Chondrocyte (in vitro differentiated cells): ENCODE measurements at regions not wholly inside any gene's neighbourhood (a gene's known extent, or its start where the extent isn't known, plus 50 kb on each side); places are given as distances from the start of the nearest gene placed in this dataset.
"Not testable (repeated sequence)": the region's sequence is repeated elsewhere in the genome, so short reads cannot be mapped to it uniquely, and the experiment has no call there.

Source experiments
- DNase-seq: peaks from one replicate; pipeline ENCODE4 v3.0.0; 2021; ENCODE audit warnings: mixed read lengths, low spot score
- H3K27ac Mint-ChIP-seq: one replicate; pipeline ENCODE4 v1.8.0; 2021; ENCODE audit warnings: mild to moderate bottlenecking, moderate library complexity, mixed read lengths; ENCODE audit not compliant: unreplicated experiment
- H3K27me3 Mint-ChIP-seq: 2 replicates; pipeline ENCODE4 v1.8.0; 2021; ENCODE audit warnings: low read depth, mixed read lengths
- H3K36me3 Mint-ChIP-seq: 2 replicates; pipeline ENCODE4 v1.8.0; 2021; ENCODE audit warnings: low read depth, mixed read lengths
- H3K4me1 Mint-ChIP-seq: 2 replicates; pipeline ENCODE4 v1.8.0; 2021; ENCODE audit warnings: low read depth, mild to moderate bottlenecking, mixed read lengths
- H3K4me3 Mint-ChIP-seq: one replicate; pipeline ENCODE4 v1.8.0; 2021; ENCODE audit warnings: mild to moderate bottlenecking, moderate library complexity, mixed read lengths; ENCODE audit not compliant: unreplicated experiment
- H3K9me3 Mint-ChIP-seq: 2 replicates; pipeline ENCODE4 v1.8.0; 2021; ENCODE audit warnings: low read depth, mixed read lengths
- TF ChIP-seq, protein P1 (sequence below): fragments of 200-600 bp; sonication (generic); IDR thresholded peaks from 2 replicates; pipeline ENCODE4 v1.5.0; 2021; ENCODE audit warnings: antibody characterized with exemption, mild to moderate bottlenecking, moderate library complexity

DNA sequence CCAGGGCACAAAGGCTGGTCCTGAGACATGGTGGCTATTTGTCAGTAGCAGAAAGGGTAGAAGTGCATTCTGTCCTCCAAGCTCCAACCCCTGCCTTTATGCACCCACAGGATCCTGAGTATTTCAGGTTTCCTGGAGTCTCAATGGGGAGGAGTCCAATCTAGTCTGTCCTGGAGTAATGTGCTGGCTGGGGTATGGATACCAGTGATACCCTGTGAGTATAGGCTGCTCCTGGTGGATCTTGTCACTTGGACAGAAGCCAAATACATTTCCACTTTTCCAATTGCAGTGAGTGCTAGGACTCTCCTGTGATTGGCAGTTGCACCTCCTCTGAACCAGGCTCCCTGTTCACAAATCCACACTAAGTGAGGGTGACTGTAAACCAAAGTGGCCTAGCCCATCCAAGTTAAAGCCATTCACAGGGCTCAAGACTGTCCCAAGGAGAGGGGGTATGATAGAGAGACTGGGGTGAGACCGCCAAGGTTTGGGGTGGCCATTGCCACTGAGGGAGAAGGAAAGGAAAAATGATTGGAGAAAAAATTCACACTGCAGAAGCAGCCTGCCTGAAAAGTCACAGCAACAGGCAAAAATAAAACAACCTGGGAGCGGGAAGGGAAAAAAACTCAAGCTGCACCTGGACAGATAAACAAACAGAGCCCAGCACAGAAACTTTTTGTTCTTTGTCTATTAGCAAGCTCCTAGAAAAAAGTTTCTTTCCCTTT, 163.4 kb upstream of the ETV3 start:
- Mint-ChIP-seq H3K9me3 (peaks cover 6% of the 10 kb centered on the region), H3K4me3 (no peak overlapping the region), H3K36me3 (no peaks in the 10 kb centered on the region), H3K27ac (no peak overlapping the region), H3K4me1 (no peaks in the 10 kb centered on the region), H3K27me3 (peaks cover 30% of the 10 kb centered on the region)
- TF ChIP-seq, protein P1, sequence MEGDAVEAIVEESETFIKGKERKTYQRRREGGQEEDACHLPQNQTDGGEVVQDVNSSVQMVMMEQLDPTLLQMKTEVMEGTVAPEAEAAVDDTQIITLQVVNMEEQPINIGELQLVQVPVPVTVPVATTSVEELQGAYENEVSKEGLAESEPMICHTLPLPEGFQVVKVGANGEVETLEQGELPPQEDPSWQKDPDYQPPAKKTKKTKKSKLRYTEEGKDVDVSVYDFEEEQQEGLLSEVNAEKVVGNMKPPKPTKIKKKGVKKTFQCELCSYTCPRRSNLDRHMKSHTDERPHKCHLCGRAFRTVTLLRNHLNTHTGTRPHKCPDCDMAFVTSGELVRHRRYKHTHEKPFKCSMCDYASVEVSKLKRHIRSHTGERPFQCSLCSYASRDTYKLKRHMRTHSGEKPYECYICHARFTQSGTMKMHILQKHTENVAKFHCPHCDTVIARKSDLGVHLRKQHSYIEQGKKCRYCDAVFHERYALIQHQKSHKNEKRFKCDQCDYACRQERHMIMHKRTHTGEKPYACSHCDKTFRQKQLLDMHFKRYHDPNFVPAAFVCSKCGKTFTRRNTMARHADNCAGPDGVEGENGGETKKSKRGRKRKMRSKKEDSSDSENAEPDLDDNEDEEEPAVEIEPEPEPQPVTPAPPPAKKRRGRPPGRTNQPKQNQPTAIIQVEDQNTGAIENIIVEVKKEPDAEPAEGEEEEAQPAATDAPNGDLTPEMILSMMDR: no peak
- DNase-seq: no peak

DNA sequence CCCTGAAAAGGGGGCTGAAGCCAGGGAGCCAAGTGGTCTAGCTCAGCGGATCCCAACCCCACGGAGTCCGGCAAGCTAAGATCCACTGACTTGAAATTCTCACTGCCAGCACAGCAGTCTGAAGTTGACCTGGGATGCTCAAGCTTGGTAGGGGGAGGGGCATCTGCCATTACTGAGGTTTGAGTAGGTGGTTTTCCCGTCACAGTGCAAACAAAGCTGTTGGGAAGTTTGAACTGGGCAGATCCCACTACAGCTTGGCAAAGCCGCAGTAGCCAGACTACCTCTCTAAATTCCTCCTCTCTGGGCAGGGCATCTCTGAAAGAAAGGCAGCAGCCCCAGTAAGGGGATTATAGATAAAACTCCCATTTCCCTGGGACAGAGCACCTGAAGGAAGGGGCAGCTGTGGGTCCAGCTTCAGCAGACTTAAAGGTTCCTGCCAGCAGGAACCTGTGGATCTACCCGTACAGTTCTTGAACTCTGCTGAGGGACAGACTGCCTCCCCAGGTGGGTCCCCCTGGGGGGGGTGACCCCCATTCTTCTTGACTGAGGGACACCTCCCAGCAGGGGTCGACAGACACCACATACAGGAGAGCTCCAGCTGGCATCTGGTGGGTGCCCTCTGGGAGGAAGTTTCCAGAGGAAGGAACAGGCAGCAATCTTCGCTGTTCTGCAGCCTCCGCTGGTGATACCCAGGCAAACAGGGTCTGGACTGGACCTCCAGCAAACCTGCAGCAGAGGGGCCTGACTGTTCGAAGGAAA, 156.4 kb upstream of the ETV3 start:
- not testable (repeated sequence) for H3K4me3 Mint-ChIP-seq, H3K27ac Mint-ChIP-seq, H3K36me3 Mint-ChIP-seq, H3K9me3 Mint-ChIP-seq, DNase-seq, H3K4me1 Mint-ChIP-seq
- H3K27me3 Mint-ChIP-seq: peaks cover 25% of the 10 kb centered on the region

DNA sequence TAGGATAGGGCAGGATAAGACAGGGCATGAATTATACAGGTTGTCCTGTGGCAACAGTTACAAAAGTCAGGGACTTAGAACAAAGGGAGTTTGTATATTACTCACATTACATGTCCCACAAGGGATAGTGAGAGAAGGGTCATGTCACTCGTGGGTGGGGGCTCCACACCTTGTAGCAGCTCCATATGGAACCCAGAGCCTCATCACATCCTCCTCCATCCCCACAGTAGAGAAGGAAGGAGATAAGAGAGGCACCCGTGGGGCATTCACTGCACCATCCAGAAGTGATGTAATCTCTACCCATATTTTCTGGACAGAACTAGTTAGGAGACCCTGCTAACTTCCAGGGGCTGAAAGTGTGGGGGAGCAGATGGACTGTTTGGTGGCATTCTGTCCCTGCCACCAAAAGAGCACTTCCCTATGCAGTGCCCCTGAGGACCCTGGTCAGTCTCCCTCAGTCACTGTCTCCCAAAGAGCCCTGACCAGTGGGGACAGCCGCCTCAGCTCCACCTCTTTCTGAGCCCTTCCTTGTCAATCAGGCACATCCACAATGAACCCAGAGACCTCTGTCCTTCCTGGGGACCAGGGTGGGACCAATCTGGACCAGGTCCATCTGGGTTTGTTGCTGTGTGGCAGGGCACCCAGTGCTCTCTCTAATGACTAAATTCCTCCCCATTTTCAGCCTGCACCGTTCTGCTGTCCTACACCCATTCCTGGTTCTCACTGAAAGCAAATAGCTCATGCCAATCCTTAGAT, 154.8 kb upstream of the ETV3 start:
- TF ChIP-seq, protein P1: no peak
- no peak overlapping the region for H3K27ac Mint-ChIP-seq
- H3K36me3 Mint-ChIP-seq: no peaks in the 10 kb centered on the region
- peaks cover 6% of the 10 kb centered on the region for H3K9me3 Mint-ChIP-seq
- peaks cover 38% of the 10 kb centered on the region for H3K27me3 Mint-ChIP-seq
- DNase-seq: no peak
- H3K4me1 Mint-ChIP-seq: no peaks in the 10 kb centered on the region
- no peak overlapping the region for H3K4me3 Mint-ChIP-seq

DNA sequence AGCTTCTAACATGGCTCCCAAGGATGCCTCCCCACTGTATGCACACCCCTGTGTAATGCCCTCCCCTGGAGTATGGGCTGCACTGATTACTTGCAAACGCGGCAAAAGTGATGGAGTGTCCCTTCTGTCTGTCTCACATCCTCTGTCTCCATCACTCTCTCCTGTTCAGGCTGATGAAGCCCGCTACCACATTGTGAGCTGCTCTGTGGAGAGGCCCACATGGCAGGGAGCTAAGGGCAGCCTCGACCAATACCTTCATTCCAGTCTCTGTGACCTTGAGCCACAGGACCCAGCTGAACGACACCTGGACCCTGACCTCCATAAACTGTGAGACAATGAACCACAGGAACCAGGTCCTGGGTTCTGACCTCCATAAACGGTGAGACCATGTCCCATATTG, 154.1 kb upstream of the ETV3 start:
- no peak for DNase-seq
- Mint-ChIP-seq H3K27ac (no peak overlapping the region), H3K4me1 (no peaks in the 10 kb centered on the region), H3K9me3 (peaks cover 6% of the 10 kb centered on the region), H3K27me3 (peaks cover 44% of the 10 kb centered on the region), H3K36me3 (no peaks in the 10 kb centered on the region), H3K4me3 (no peak overlapping the region)
- TF ChIP-seq, protein P1: no peak

DNA sequence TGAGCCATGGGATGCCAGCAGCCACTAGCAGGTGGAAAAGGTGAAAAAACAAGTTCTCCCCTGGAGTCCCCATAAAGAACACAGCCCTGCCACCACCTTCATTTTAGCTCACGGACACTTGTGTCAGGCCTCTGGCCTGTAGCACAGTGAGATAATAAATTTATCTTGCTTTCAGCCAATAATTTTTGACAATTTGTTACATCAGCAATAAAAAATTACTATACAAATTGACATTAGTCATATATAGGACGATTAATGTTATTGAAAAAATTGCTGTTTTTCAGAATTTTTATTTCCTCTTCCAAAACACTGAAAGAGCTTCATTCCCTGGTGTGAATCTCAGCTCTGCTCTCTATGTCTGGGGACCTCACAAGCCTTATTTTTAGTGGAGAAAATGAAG, 152.9 kb upstream of the ETV3 start:
- Mint-ChIP-seq H3K27me3 (peaks cover 40% of the 10 kb centered on the region), H3K27ac (no peak overlapping the region), H3K4me1 (no peaks in the 10 kb centered on the region), H3K4me3 (no peak overlapping the region), H3K9me3 (no peaks in the 10 kb centered on the region), H3K36me3 (peaks cover under 1% of the 10 kb centered on the region)
- no peak for DNase-seq
- TF ChIP-seq, protein P1: no peak
